ENCODE measurements at regions not wholly inside any gene's neighbourhood (a gene's known extent, or its start where the extent isn't known, plus 50 kb on each side); places are given as distances from the start of the nearest gene placed in this dataset.
"Not testable (repeated sequence)": the region's sequence is repeated elsewhere in the genome, so short reads cannot be mapped to it uniquely, and the experiment has no call there.

DNA sequence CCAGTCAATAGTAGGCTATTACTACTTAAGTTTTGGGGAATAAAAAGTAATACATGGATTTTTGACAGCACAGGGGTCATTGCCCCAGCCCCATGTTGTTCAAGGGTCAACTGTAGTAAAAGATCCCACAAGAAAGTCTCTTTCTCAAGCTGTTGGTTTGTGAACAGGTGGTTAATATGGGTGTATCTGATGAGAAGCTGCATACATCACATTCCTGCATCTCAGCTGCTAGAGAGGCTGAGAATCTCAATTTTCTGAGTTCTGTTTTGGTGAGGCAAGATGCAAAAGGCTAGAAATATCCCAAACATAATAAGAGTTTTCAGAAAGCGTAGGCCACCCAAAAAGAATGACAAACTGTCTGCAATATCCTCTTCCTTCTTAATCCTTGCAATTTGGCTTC is 76.8 kb upstream of the DAPK1 start:
- DNase-seq (ENCODE audit: low read depth in 1 of 2, low spot score in 1 of 2) = no peak
- H3K27ac ChIP-seq = no peak overlapping the region
- H3K9me3 ChIP-seq (ENCODE audit: low read depth) = no peaks in the 10 kb centered on the region
- H3K36me3 ChIP-seq = no peaks in the 10 kb centered on the region
- H3K27me3 ChIP-seq = no peaks in the 10 kb centered on the region
- H3K4me3 ChIP-seq = no peak overlapping the region
- TF ChIP-seq, protein P1, sequence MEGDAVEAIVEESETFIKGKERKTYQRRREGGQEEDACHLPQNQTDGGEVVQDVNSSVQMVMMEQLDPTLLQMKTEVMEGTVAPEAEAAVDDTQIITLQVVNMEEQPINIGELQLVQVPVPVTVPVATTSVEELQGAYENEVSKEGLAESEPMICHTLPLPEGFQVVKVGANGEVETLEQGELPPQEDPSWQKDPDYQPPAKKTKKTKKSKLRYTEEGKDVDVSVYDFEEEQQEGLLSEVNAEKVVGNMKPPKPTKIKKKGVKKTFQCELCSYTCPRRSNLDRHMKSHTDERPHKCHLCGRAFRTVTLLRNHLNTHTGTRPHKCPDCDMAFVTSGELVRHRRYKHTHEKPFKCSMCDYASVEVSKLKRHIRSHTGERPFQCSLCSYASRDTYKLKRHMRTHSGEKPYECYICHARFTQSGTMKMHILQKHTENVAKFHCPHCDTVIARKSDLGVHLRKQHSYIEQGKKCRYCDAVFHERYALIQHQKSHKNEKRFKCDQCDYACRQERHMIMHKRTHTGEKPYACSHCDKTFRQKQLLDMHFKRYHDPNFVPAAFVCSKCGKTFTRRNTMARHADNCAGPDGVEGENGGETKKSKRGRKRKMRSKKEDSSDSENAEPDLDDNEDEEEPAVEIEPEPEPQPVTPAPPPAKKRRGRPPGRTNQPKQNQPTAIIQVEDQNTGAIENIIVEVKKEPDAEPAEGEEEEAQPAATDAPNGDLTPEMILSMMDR (IDR thresholded peaks at IDR 0.05; ENCODE audit: low read depth, low read length) = no peak
- H3K4me1 ChIP-seq (ENCODE audit: low read depth) = no peaks in the 10 kb centered on the region

DNA sequence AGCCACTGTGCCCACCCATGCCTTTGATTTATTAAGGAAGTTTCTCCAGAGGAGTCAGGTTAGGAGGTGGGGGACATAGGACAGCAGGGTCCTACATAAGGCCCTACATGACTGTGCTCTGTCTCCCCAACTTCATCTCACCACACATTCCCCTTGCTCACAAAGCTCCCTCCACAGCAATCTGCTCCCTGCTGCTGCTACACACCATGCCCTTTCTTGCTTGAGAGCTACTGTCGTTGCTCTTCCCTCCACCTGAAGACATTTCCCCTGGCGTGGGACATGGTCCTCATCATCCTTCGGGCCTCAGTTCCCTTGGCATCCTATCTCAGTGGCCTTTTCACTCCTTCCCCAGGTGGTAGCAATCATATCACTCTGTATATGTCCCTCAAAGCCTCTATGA is 75.9 kb upstream of the DAPK1 start:
- DNase-seq (ENCODE audit: low read depth in 1 of 2, low spot score in 1 of 2) = no peak
- H3K4me3 ChIP-seq = no peak overlapping the region

DNA sequence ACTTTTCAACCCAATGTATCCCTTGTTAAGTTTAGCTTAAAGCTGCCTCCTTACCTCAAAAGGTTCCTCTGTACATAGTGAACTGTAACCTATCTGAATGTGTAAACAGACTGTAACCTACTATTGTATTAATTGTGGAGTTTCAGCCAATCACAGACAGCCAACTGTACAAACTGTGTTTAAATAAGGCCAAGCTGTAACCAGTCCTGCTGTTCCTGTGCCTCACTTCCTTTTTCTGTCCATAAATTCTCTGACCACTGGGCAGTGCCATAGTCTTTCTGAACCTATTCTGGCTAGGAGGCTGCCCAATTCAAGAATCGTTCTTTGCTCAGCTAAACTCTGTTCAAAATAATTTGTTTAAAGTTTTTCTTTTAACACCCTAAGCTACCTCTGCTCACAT is 74.7 kb upstream of the DAPK1 start:
- H3K36me3 ChIP-seq = no peaks in the 10 kb centered on the region
- H3K27me3 ChIP-seq = no peaks in the 10 kb centered on the region
- H3K4me3 ChIP-seq = no peak overlapping the region
- no peak overlapping the region for H3K27ac ChIP-seq
- no peaks in the 10 kb centered on the region for H3K9me3 ChIP-seq (ENCODE audit: low read depth)
- DNase-seq (ENCODE audit: low read depth in 1 of 2, low spot score in 1 of 2) = peak in 1 of 2 donors; percentile 22
- no peaks in the 10 kb centered on the region for H3K4me1 ChIP-seq (ENCODE audit: low read depth)
- TF ChIP-seq, protein P1 (IDR thresholded peaks at IDR 0.05; ENCODE audit: low read depth, low read length) = no peak

More for the DNA sequence above, 75.9 kb upstream of the DAPK1 start:
- no peaks in the 10 kb centered on the region for H3K27me3 ChIP-seq
- no peaks in the 10 kb centered on the region for H3K36me3 ChIP-seq
- no peak overlapping the region for H3K27ac ChIP-seq
- TF ChIP-seq, protein P1 (IDR thresholded peaks at IDR 0.05; ENCODE audit: low read depth, low read length) = no peak
- H3K9me3 ChIP-seq (ENCODE audit: low read depth) = no peaks in the 10 kb centered on the region
- H3K4me1 ChIP-seq (ENCODE audit: low read depth) = no peaks in the 10 kb centered on the region

DNA sequence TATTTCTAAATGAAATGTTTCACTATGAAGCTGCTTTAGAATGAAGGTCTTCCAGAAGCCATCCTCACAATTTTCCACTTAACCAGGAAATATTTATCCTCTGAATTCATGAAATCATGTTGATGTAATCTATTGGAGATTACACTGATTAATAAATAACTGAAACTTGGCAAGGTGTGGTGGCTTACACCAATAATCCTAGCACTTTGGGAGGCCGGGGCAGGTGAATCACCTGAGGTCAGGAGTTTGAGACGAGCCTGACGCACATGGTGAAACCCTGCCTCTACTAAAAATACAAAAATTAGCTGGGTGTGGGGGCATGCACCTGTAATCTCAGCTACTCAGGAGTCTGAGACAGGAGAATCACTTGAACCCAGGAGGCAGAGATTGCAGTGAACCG is 73.8 kb upstream of the DAPK1 start:
- not testable (repeated sequence) for H3K4me3 ChIP-seq; H3K9me3 ChIP-seq (ENCODE audit: low read depth); H3K27me3 ChIP-seq; DNase-seq (ENCODE audit: low read depth in 1 of 2, low spot score in 1 of 2); H3K4me1 ChIP-seq (ENCODE audit: low read depth); H3K27ac ChIP-seq; H3K36me3 ChIP-seq

DNA sequence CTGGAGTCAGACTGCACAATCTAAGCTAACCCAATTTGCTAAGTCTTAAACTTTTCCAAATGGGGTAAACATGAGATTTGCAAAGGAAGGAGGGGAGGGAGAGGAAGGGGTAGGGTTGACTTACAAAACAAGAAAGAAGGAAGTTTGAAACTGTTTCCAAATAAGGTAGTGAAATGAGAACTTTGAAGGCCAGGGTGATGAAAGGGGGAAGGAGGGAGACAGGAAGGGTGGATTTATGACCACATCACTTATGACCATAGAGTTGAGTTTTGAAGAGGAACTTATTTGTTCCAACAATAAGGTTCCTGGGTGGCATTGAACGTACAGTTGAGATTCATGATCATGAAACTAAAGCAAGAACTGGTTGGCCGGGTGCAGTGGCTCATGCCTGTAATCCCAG is 72.5 kb upstream of the DAPK1 start:
- no peaks in the 10 kb centered on the region for H3K27me3 ChIP-seq
- no peak overlapping the region for H3K4me3 ChIP-seq
- H3K4me1 ChIP-seq (ENCODE audit: low read depth) = no peaks in the 10 kb centered on the region
- DNase-seq (ENCODE audit: low read depth in 1 of 2, low spot score in 1 of 2) = no peak
- TF ChIP-seq, protein P1 (IDR thresholded peaks at IDR 0.05; ENCODE audit: low read depth, low read length) = no peak
- H3K36me3 ChIP-seq = no peaks in the 10 kb centered on the region
- H3K9me3 ChIP-seq (ENCODE audit: low read depth) = no peaks in the 10 kb centered on the region
- no peak overlapping the region for H3K27ac ChIP-seq

DNA sequence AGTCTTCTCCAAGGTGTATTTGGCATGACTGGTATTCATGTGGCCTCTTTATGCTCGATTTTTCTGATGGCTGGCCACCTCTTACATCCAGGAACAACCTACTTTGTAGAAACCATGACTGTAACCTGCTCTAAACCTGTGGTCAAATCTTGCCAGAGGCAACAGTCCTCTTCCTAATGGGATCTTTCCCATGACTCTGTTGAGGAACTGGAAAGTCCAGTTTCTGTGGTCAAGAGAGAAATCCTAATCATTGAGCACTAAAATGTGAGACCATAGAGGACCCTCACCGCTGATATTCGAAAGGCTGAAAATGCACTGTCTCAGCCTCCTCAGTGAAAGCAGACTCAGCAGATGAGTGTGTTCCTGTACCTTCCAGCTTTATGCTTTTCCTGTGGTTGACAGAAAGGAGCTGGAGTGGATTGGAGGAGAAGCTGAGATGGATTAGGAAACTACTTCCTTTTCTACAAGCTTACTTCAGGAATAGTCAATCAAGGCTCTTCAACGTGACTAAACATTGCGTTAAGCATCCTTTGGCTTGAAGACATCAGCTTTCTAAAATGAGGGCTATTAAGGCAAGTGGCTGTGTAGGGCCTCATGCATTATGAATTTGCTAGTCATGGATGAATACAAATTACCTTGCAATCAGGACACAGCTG is 69.7 kb upstream of the DAPK1 start:
- H3K36me3 ChIP-seq = no peaks in the 10 kb centered on the region
- no peak overlapping the region for H3K4me3 ChIP-seq
- no peak for DNase-seq (ENCODE audit: low read depth in 1 of 2, low spot score in 1 of 2)
- H3K27ac ChIP-seq = no peak overlapping the region
- TF ChIP-seq, protein P1 (IDR thresholded peaks at IDR 0.05; ENCODE audit: low read depth, low read length) = no peak
- no peaks in the 10 kb centered on the region for H3K9me3 ChIP-seq (ENCODE audit: low read depth)
- no peaks in the 10 kb centered on the region for H3K4me1 ChIP-seq (ENCODE audit: low read depth)
- no peaks in the 10 kb centered on the region for H3K27me3 ChIP-seq

Measured in cardiac muscle cell (in vitro differentiated cells and primary cell).